Thyroid gland (tissue), 4 donors: ENCODE measurements at regions not wholly inside any gene's neighbourhood (a gene's known extent, or its start where the extent isn't known, plus 50 kb on each side); places are given as distances from the start of the nearest gene placed in this dataset.

ENCODE experiments used
- CTCF ChIP-seq, 6 experiments: fragments of 200-600 bp in 3 of 6; fragments of 450-650 bp in 3 of 6; sonication (generic) in 3 of 6; IDR thresholded peaks; one replicate each; pipeline ENCODE4 v1.5.1; 2016 to 2019; ENCODE audit warnings: antibody characterized with exemption in 6 of 6, mild to moderate bottlenecking in 2 of 6, inconsistent platforms in 1 of 6, moderate library complexity in 1 of 6
- POLR2A ChIP-seq, 2 donors: fragments of 450-650 bp; IDR thresholded peaks; one replicate each; pipeline ENCODE4 v1.6.1; 2017; ENCODE audit warnings: antibody characterized with exemption in 2 of 2, mild to moderate bottlenecking in 2 of 2, moderate library complexity in 1 of 2

GRCh38 chr3:78221796-78222195 is 1181.9 kb downstream of the ROBO2 start:
- TF ChIP-seq CTCF (IDR thresholded peaks at IDR 0.05) = no peak
- TF ChIP-seq POLR2A (IDR thresholded peaks at IDR 0.05) = no peak
